SU-DHL-6 (cell line): ENCODE measurements at regions not wholly inside any gene's neighbourhood (a gene's known extent, or its start where the extent isn't known, plus 50 kb on each side); places are given as distances from the start of the nearest gene placed in this dataset.

ENCODE experiments used
- H2AFZ ChIP-seq: fragments of 200-600 bp; sonication (generic); 2 replicates; pipeline ENCODE4 v1.6.1; 2014; ENCODE audit warnings: low read depth, mild to moderate bottlenecking, moderate library complexity, mixed read lengths, antibody characterized with exemption, low read length; ENCODE audit not compliant: severe bottlenecking
- H3F3A ChIP-seq: fragments of 200-600 bp; shearing (Covaris generic); 2 replicates; pipeline ENCODE4 v1.6.0; 2016; ENCODE audit warnings: antibody characterized with exemption, mild to moderate bottlenecking; ENCODE audit not compliant: insufficient read depth
- H3K27ac ChIP-seq: fragments of 200-600 bp; sonication (generic); 2 replicates; pipeline ENCODE4 v1.5.1; 2016; ENCODE audit warnings: low read depth, mild to moderate bottlenecking, low read length, moderate library complexity, mixed read lengths
- H3K27me3 ChIP-seq: fragments of 200-600 bp; sonication (generic), shearing (Covaris generic); 2 replicates; pipeline ENCODE4 v1.6.0; 2014; ENCODE audit warnings: mild to moderate bottlenecking, low read length
- H3K36me3 ChIP-seq: fragments of 200-600 bp; sonication (generic); 2 replicates; pipeline ENCODE4 v1.6.1; 2014; ENCODE audit warnings: mild to moderate bottlenecking, low read length, mixed read lengths
- H3K4me2 ChIP-seq: fragments of 300-600, 200-600 bp; shearing (Covaris generic), sonication (generic); 2 replicates; pipeline ENCODE4 v1.6.0; 2014; ENCODE audit warnings: low read length, low read depth, mild to moderate bottlenecking; ENCODE audit not compliant: poor library complexity, severe bottlenecking
- H3K4me3 ChIP-seq: fragments of 200-600 bp; sonication (generic); 2 replicates; pipeline ENCODE4 v1.5.1; 2014; ENCODE audit warnings: antibody characterized with exemption, low read length, mild to moderate bottlenecking, mixed read lengths; ENCODE audit not compliant: insufficient read depth, poor library complexity, severe bottlenecking
- H3K79me2 ChIP-seq: fragments of 200-600 bp; sonication (generic); 2 replicates; pipeline ENCODE4 v1.6.1; 2014; ENCODE audit warnings: mild to moderate bottlenecking, low read length, moderate library complexity; ENCODE audit not compliant: insufficient read depth
- H3K9ac ChIP-seq: fragments of 200-600 bp; sonication (generic); 2 replicates; pipeline ENCODE4 v1.7.0; 2014; ENCODE audit warnings: mild to moderate bottlenecking, low read length
- H3K9me2 ChIP-seq: fragments of 200-600 bp; sonication (generic); replicated peaks from 2 replicates; pipeline ENCODE4 v1.6.1; 2014; ENCODE audit warnings: low read length; ENCODE audit not compliant: insufficient read depth
- H3K9me3 ChIP-seq: fragments of 200-600 bp; sonication (generic); 2 replicates; pipeline ENCODE4 v1.6.1; 2014; ENCODE audit warnings: low read length, mixed read lengths; ENCODE audit not compliant: insufficient read depth
- H4K20me1 ChIP-seq: fragments of 200-600 bp; sonication (generic); 2 replicates; pipeline ENCODE4 v1.6.1; 2014; ENCODE audit warnings: low read depth, mild to moderate bottlenecking, antibody characterized with exemption, low read length, moderate library complexity, mixed read lengths
- EZH2phosphoT487 ChIP-seq: fragments of 200-600 bp; sonication (generic), shearing (Covaris generic); conservative IDR thresholded peaks from 2 replicates; pipeline ENCODE4 v1.6.1; 2018; ENCODE audit warnings: mild to moderate bottlenecking, antibody characterized with exemption, low read length, moderate library complexity, mixed read lengths
- TF ChIP-seq, protein P1 (sequence below): fragments of 200-600 bp; sonication (generic); IDR thresholded peaks from one replicate; pipeline ENCODE4 v1.5.1; 2017; ENCODE audit warnings: antibody characterized with exemption, mild to moderate bottlenecking, low read length, moderate library complexity; ENCODE audit not compliant: insufficient read depth, poor library complexity, severe bottlenecking

- no peak overlapping the region for H2AFZ ChIP-seq
Observed at GRCh38 chr1:29956349-29957030, 720.2 kb downstream of the PTPRU start.

GRCh38 chr1:29954591-29954990, 718.3 kb downstream of the PTPRU start:
- Histone ChIP-seq H3K9ac (no peak overlapping the region), H3K79me2 (no peaks in the 10 kb centered on the region), H3K9me3 (no peaks in the 10 kb centered on the region), H3K27me3 (no peaks in the 10 kb centered on the region), H3K36me3 (no peaks in the 10 kb centered on the region), H4K20me1 (no peaks in the 10 kb centered on the region), H3F3A (no peaks in the 10 kb centered on the region), H3K4me2 (no peak overlapping the region), H3K9me2 (no peaks in the 10 kb centered on the region), H2AFZ (no peak overlapping the region), H3K27ac (no peak overlapping the region), H3K4me3 (no peak overlapping the region)
- TF ChIP-seq, protein P1, sequence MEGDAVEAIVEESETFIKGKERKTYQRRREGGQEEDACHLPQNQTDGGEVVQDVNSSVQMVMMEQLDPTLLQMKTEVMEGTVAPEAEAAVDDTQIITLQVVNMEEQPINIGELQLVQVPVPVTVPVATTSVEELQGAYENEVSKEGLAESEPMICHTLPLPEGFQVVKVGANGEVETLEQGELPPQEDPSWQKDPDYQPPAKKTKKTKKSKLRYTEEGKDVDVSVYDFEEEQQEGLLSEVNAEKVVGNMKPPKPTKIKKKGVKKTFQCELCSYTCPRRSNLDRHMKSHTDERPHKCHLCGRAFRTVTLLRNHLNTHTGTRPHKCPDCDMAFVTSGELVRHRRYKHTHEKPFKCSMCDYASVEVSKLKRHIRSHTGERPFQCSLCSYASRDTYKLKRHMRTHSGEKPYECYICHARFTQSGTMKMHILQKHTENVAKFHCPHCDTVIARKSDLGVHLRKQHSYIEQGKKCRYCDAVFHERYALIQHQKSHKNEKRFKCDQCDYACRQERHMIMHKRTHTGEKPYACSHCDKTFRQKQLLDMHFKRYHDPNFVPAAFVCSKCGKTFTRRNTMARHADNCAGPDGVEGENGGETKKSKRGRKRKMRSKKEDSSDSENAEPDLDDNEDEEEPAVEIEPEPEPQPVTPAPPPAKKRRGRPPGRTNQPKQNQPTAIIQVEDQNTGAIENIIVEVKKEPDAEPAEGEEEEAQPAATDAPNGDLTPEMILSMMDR = no peak
- TF ChIP-seq EZH2phosphoT487 = no peak

More at GRCh38 chr1:29956349-29957030, 720.2 kb downstream of the PTPRU start:
- H4K20me1 ChIP-seq = no peaks in the 10 kb centered on the region
- TF ChIP-seq, protein P1 = no peak
- no peak for TF ChIP-seq EZH2phosphoT487
- H3K27ac ChIP-seq = no peak overlapping the region
- no peaks in the 10 kb centered on the region for H3K9me2 ChIP-seq
- no peaks in the 10 kb centered on the region for H3K36me3 ChIP-seq
- no peaks in the 10 kb centered on the region for H3K9me3 ChIP-seq
- no peak overlapping the region for H3K4me2 ChIP-seq
- H3K4me3 ChIP-seq = no peak overlapping the region
- H3K79me2 ChIP-seq = no peaks in the 10 kb centered on the region
- H3K9ac ChIP-seq = no peak overlapping the region
- no peaks in the 10 kb centered on the region for H3F3A ChIP-seq
- H3K27me3 ChIP-seq = no peaks in the 10 kb centered on the region

DNA sequence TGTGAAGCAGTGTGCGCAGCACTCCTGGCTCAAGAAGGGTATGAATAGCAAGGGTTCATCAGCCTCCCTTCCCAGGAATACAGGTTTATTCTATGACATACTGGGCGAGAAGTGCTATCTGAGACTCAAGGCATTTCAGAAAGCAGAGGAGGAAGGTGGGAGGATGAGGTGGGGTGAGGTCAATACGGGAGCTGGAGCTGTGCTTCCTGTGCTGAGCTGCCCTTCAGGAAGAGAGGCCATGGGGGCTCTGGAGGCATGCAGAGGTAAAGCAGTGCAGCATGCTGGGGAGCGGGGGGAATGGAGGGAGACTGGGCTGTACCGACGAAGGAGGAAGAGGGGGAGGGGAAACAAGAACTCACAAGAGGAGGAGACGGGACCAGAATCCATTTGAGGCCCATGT, 717.6 kb downstream of the PTPRU start:
- Histone ChIP-seq H3K36me3 (no peaks in the 10 kb centered on the region), H3K27me3 (no peaks in the 10 kb centered on the region), H3K9me3 (no peaks in the 10 kb centered on the region), H3K4me2 (no peak overlapping the region), H4K20me1 (no peaks in the 10 kb centered on the region), H3K9me2 (no peaks in the 10 kb centered on the region), H3K9ac (no peak overlapping the region), H3K27ac (no peak overlapping the region), H3K79me2 (no peaks in the 10 kb centered on the region), H3K4me3 (no peak overlapping the region), H3F3A (no peaks in the 10 kb centered on the region), H2AFZ (no peak overlapping the region)
- TF ChIP-seq, protein P1 = no peak
